ENCODE measurements at regions not wholly inside any gene's neighbourhood (a gene's known extent, or its start where the extent isn't known, plus 50 kb on each side); places are given as distances from the start of the nearest gene placed in this dataset.

DNA sequence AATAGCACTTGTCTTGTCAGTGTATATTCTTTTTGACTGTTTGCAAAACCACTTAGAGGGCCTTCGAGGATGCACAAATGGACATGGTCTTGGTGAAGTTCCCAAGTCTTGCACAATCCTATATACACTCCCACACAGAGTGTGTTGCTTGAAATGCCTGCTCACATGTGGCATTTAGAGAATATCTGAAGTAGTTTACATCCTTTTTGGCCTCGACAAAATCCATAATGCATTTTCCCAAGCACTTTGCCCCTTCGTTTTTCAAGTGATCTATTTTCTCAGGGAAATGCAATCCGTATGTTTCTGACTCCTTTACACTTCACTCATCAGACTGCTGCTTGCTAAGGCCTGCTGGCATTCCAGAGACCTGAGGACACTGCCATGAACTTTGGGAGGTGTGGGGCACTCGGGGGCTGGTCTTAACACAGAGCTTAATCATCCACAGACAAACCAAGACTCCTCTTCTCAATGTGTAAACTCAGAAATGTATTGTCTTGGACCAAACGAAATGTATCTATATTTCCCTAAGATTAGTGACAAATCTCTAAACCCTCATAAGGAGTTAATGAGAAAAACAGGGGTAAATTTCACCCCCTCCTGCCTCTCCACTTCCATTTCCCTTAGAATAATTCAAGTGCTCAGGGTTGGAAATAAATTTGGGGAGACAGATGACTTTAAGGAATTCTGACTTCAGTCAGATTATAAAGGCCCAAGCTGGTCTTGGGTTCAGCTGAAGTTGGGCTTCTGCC is 219.3 kb upstream of the APCDD1 start:
- TF ChIP-seq GLIS2 (tag by site-specific recombination; IDR thresholded peaks at IDR 0.05) (no peak), ZIC2 (tag by site-specific recombination; IDR thresholded peaks at IDR 0.05) (no peak), ZNF140 (tag by site-specific recombination; IDR thresholded peaks at IDR 0.05) (no peak), ZNF324 (tag by site-specific recombination; IDR thresholded peaks at IDR 0.05) (no peak), KLF10 (tag by site-specific recombination; IDR thresholded peaks at IDR 0.05) (no peak), YY1 (tag by site-specific recombination; IDR thresholded peaks at IDR 0.05) (no peak), ZNF777 (tag by site-specific recombination; IDR thresholded peaks at IDR 0.05; ENCODE audit: borderline replicate concordance) (no peak), ZNF558 (tag by site-specific recombination; IDR thresholded peaks at IDR 0.05) (no peak), ZNF830 (tag by site-specific recombination; IDR thresholded peaks at IDR 0.05; ENCODE audit: low read depth) (no peak), MZF1 (tag by site-specific recombination; IDR thresholded peaks at IDR 0.05; ENCODE audit: borderline replicate concordance) (no peak)
- TF ChIP-seq, protein P1, sequence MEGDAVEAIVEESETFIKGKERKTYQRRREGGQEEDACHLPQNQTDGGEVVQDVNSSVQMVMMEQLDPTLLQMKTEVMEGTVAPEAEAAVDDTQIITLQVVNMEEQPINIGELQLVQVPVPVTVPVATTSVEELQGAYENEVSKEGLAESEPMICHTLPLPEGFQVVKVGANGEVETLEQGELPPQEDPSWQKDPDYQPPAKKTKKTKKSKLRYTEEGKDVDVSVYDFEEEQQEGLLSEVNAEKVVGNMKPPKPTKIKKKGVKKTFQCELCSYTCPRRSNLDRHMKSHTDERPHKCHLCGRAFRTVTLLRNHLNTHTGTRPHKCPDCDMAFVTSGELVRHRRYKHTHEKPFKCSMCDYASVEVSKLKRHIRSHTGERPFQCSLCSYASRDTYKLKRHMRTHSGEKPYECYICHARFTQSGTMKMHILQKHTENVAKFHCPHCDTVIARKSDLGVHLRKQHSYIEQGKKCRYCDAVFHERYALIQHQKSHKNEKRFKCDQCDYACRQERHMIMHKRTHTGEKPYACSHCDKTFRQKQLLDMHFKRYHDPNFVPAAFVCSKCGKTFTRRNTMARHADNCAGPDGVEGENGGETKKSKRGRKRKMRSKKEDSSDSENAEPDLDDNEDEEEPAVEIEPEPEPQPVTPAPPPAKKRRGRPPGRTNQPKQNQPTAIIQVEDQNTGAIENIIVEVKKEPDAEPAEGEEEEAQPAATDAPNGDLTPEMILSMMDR (tag by site-specific recombination; IDR thresholded peaks at IDR 0.05) = no peak
